ENCODE measurements at regions not wholly inside any gene's neighbourhood (a gene's known extent, or its start where the extent isn't known, plus 50 kb on each side); places are given as distances from the start of the nearest gene placed in this dataset.
A peak's percentile ranks its signal among the peaks of the same experiment; 100 is the strongest.
"Not testable (repeated sequence)": the region's sequence is repeated elsewhere in the genome, so short reads cannot be mapped to it uniquely, and the experiment has no call there.

GRCh38 chr4:23161787-23162186, 469.1 kb downstream of the GBA3 start:
- peak; percentile 75 for DNase-seq

GRCh38 chr4:23153076-23153475, 460.3 kb downstream of the GBA3 start:
- no peak for DNase-seq

GRCh38 chr4:23149815-23150214, 457.1 kb downstream of the GBA3 start:
- DNase-seq: no peak

- DNase-seq: no peak
Observed at GRCh38 chr4:23144707-23145106, 452.0 kb downstream of the GBA3 start.

GRCh38 chr4:23135792-23136645, 443.3 kb downstream of the GBA3 start:
- DNase-seq: no peak

GRCh38 chr4:23134331-23134730, 441.6 kb downstream of the GBA3 start:
- DNase-seq: no peak

- no peak for DNase-seq
Observed at GRCh38 chr4:23130845-23131244, 438.1 kb downstream of the GBA3 start.

GRCh38 chr4:23125118-23125517, 432.4 kb downstream of the GBA3 start:
- DNase-seq: no peak

GRCh38 chr4:23122666-23123400, 430.1 kb downstream of the GBA3 start:
- no peak for DNase-seq

- DNase-seq: no peak
Observed at GRCh38 chr4:23120374-23120773, 427.6 kb downstream of the GBA3 start.

GRCh38 chr4:23117826-23118225, 425.1 kb downstream of the GBA3 start:
- DNase-seq: no peak

- DNase-seq: no peak
Observed at GRCh38 chr4:23114538-23114937, 421.8 kb downstream of the GBA3 start.

- no peak for DNase-seq
Observed at GRCh38 chr4:23113104-23113503, 420.4 kb downstream of the GBA3 start.

- no peak for DNase-seq
Observed at GRCh38 chr4:23106516-23106915, 413.8 kb downstream of the GBA3 start.

- DNase-seq: no peak
Observed at GRCh38 chr4:23105759-23106370, 413.1 kb downstream of the GBA3 start.

GRCh38 chr4:23097251-23097650, 404.5 kb downstream of the GBA3 start:
- no peak for DNase-seq

GRCh38 chr4:23091711-23092110, 399.0 kb downstream of the GBA3 start:
- DNase-seq: no peak

- DNase-seq: no peak
Observed at GRCh38 chr4:23085249-23085568, 392.5 kb downstream of the GBA3 start.

GRCh38 chr4:23084559-23085248, 392.0 kb downstream of the GBA3 start:
- DNase-seq: no peak

GRCh38 chr4:23083391-23083790, 390.7 kb downstream of the GBA3 start:
- DNase-seq: no peak

GRCh38 chr4:23080171-23080570, 387.4 kb downstream of the GBA3 start:
- not testable (repeated sequence) for DNase-seq

GRCh38 chr4:23070848-23071570, 378.3 kb downstream of the GBA3 start:
- DNase-seq: no peak

GRCh38 chr4:23068756-23069155, 376.0 kb downstream of the GBA3 start:
- no peak for DNase-seq

Measured in retina (tissue), 1 donor.